Islet precursor cell (in vitro differentiated cells): ENCODE measurements at regions not wholly inside any gene's neighbourhood (a gene's known extent, or its start where the extent isn't known, plus 50 kb on each side); places are given as distances from the start of the nearest gene placed in this dataset.
"Not testable (repeated sequence)": the region's sequence is repeated elsewhere in the genome, so short reads cannot be mapped to it uniquely, and the experiment has no call there.

Experiments used
- DNase-seq: peaks from one replicate; pipeline ENCODE4 v3.0.0-alpha.2; 2018

GRCh38 chr9:91512235-91512634 lies 88.6 kb upstream of the NFIL3 start:
- not testable (repeated sequence) for DNase-seq

GRCh38 chr9:91503673-91504081 lies 80.0 kb upstream of the NFIL3 start:
- no peak for DNase-seq

GRCh38 chr9:91502913-91503672 lies 79.5 kb upstream of the NFIL3 start:
- no peak for DNase-seq

GRCh38 chr9:91502475-91502874 lies 78.8 kb upstream of the NFIL3 start:
- DNase-seq = no peak

GRCh38 chr9:91500509-91501014 lies 76.9 kb upstream of the NFIL3 start:
- DNase-seq = no peak

- DNase-seq = no peak
Measured at GRCh38 chr9:91496351-91496750, 72.7 kb upstream of the NFIL3 start.

- DNase-seq = no peak
Measured at GRCh38 chr9:91495450-91495849, 71.8 kb upstream of the NFIL3 start.

GRCh38 chr9:91494751-91495150 lies 71.1 kb upstream of the NFIL3 start:
- DNase-seq = no peak

- DNase-seq = no peak
Measured at GRCh38 chr9:91492237-91492636, 68.6 kb upstream of the NFIL3 start.

GRCh38 chr9:91491624-91492023 lies 68.0 kb upstream of the NFIL3 start:
- no peak for DNase-seq

- no peak for DNase-seq
Measured at GRCh38 chr9:91489361-91489899, 65.8 kb upstream of the NFIL3 start.

GRCh38 chr9:91488341-91488740 lies 64.7 kb upstream of the NFIL3 start:
- DNase-seq = no peak

- no peak for DNase-seq
Measured at GRCh38 chr9:91486699-91487497, 63.3 kb upstream of the NFIL3 start.

- DNase-seq = no peak
Measured at GRCh38 chr9:91485006-91485405, 61.4 kb upstream of the NFIL3 start.

- no peak for DNase-seq
Measured at GRCh38 chr9:91483835-91484234, 60.2 kb upstream of the NFIL3 start.

GRCh38 chr9:91483189-91483691 lies 59.6 kb upstream of the NFIL3 start:
- no peak for DNase-seq

GRCh38 chr9:91481972-91482371 lies 58.3 kb upstream of the NFIL3 start:
- DNase-seq = no peak

- peak; percentile 83 for DNase-seq
Measured at GRCh38 chr9:91477106-91477505, 53.5 kb upstream of the NFIL3 start.

GRCh38 chr9:91474656-91475055 lies 51.0 kb upstream of the NFIL3 start:
- no peak for DNase-seq
